ENCODE measurements at regions not wholly inside any gene's neighbourhood (a gene's known extent, or its start where the extent isn't known, plus 50 kb on each side); places are given as distances from the start of the nearest gene placed in this dataset.
"Not testable (repeated sequence)": the region's sequence is repeated elsewhere in the genome, so short reads cannot be mapped to it uniquely, and the experiment has no call there.

- H3K9me2 ChIP-seq (ENCODE audit: insufficient read depth, low read length) = no peaks in the 10 kb centered on the region
- H4K20me1 ChIP-seq (ENCODE audit: insufficient read depth) = no peaks in the 10 kb centered on the region
- no peak overlapping the region for H3K9ac ChIP-seq (ENCODE audit: low read length)
- no peaks in the 10 kb centered on the region for H3F3A ChIP-seq (ENCODE audit: insufficient read depth, low read length, poor library complexity, severe bottlenecking)
- no peak overlapping the region for H2AFZ ChIP-seq (ENCODE audit: low read depth, low read length)
- no peaks in the 10 kb centered on the region for H3K36me3 ChIP-seq (ENCODE audit: insufficient read depth, low read length)
- H3K4me2 ChIP-seq (ENCODE audit: low read length) = no peak overlapping the region
- H3K27ac ChIP-seq (ENCODE audit: low read length) = no peak overlapping the region
- H3K9me3 ChIP-seq (ENCODE audit: low read length) = no peaks in the 10 kb centered on the region
- no peaks in the 10 kb centered on the region for H3K27me3 ChIP-seq (ENCODE audit: insufficient read depth, low read depth, low read length)
- TF ChIP-seq RAD21 (conservative IDR thresholded peaks at IDR 0.05) (no peak), EP300 (conservative IDR thresholded peaks at IDR 0.05; ENCODE audit: poor library complexity, severe bottlenecking) (no peak), POLR2AphosphoS5 (IDR thresholded peaks at IDR 0.05) (no peak), CTCF (IDR thresholded peaks at IDR 0.05; ENCODE audit: poor library complexity, severe bottlenecking) (no peak), MXI1 (conservative IDR thresholded peaks at IDR 0.05; ENCODE audit: poor library complexity, severe bottlenecking) (no peak), EZH2 (IDR thresholded peaks at IDR 0.05; ENCODE audit: borderline replicate concordance, insufficient read depth, low read length, poor library complexity, severe bottlenecking) (no peak), TAF1 (IDR thresholded peaks at IDR 0.05; ENCODE audit: low read depth) (no peak), SMC3 (conservative IDR thresholded peaks at IDR 0.05; ENCODE audit: poor library complexity) (no peak), REST (IDR thresholded peaks at IDR 0.05; ENCODE audit: borderline replicate concordance) (no peak)
- H3K79me2 ChIP-seq (replicated peaks; ENCODE audit: insufficient read depth, low read length) = no peaks in the 10 kb centered on the region
- H3K4me3 ChIP-seq (ENCODE audit: low read length) = no peak overlapping the region
Measured at GRCh38 chr3:168678730-168679129, 583.0 kb upstream of the GOLIM4 start.

GRCh38 chr3:168671091-168671490, 575.4 kb upstream of the GOLIM4 start:
- H2AFZ ChIP-seq (ENCODE audit: low read depth, low read length) = no peak overlapping the region
- no peaks in the 10 kb centered on the region for H4K20me1 ChIP-seq (ENCODE audit: insufficient read depth)
- no peaks in the 10 kb centered on the region for H3K27me3 ChIP-seq (ENCODE audit: insufficient read depth, low read depth, low read length)
- no peaks in the 10 kb centered on the region for H3K36me3 ChIP-seq (ENCODE audit: insufficient read depth, low read length)
- H3K9ac ChIP-seq (ENCODE audit: low read length) = no peak overlapping the region
- no peak overlapping the region for H3K4me3 ChIP-seq (ENCODE audit: low read length)
- H3K4me2 ChIP-seq (ENCODE audit: low read length) = no peak overlapping the region
- TF ChIP-seq MXI1 (conservative IDR thresholded peaks at IDR 0.05; ENCODE audit: poor library complexity, severe bottlenecking) (no peak), RAD21 (conservative IDR thresholded peaks at IDR 0.05) (no peak), CTCF (IDR thresholded peaks at IDR 0.05; ENCODE audit: poor library complexity, severe bottlenecking) (no peak), REST (IDR thresholded peaks at IDR 0.05; ENCODE audit: borderline replicate concordance) (no peak), POLR2AphosphoS5 (IDR thresholded peaks at IDR 0.05) (no peak), EP300 (conservative IDR thresholded peaks at IDR 0.05; ENCODE audit: poor library complexity, severe bottlenecking) (no peak), SMC3 (conservative IDR thresholded peaks at IDR 0.05; ENCODE audit: poor library complexity) (no peak), TAF1 (IDR thresholded peaks at IDR 0.05; ENCODE audit: low read depth) (no peak), EZH2 (IDR thresholded peaks at IDR 0.05; ENCODE audit: borderline replicate concordance, insufficient read depth, low read length, poor library complexity, severe bottlenecking) (no peak)
- H3F3A ChIP-seq (ENCODE audit: insufficient read depth, low read length, poor library complexity, severe bottlenecking) = no peaks in the 10 kb centered on the region
- no peak overlapping the region for H3K27ac ChIP-seq (ENCODE audit: low read length)
- H3K79me2 ChIP-seq (replicated peaks; ENCODE audit: insufficient read depth, low read length) = no peaks in the 10 kb centered on the region
- H3K9me3 ChIP-seq (ENCODE audit: low read length) = no peaks in the 10 kb centered on the region
- H3K9me2 ChIP-seq (ENCODE audit: insufficient read depth, low read length) = no peaks in the 10 kb centered on the region

- not testable (repeated sequence) for H3K4me2 ChIP-seq (ENCODE audit: low read length); H3K36me3 ChIP-seq (ENCODE audit: insufficient read depth, low read length); H3K27ac ChIP-seq (ENCODE audit: low read length); H3F3A ChIP-seq (ENCODE audit: insufficient read depth, low read length, poor library complexity, severe bottlenecking); H4K20me1 ChIP-seq (ENCODE audit: insufficient read depth); H3K9me2 ChIP-seq (ENCODE audit: insufficient read depth, low read length); H3K9me3 ChIP-seq (ENCODE audit: low read length); H3K4me3 ChIP-seq (ENCODE audit: low read length); H3K9ac ChIP-seq (ENCODE audit: low read length); H3K27me3 ChIP-seq (ENCODE audit: insufficient read depth, low read depth, low read length); H2AFZ ChIP-seq (ENCODE audit: low read depth, low read length); H3K79me2 ChIP-seq (replicated peaks; ENCODE audit: insufficient read depth, low read length)
Measured at GRCh38 chr3:168660879-168661657, 565.3 kb upstream of the GOLIM4 start.
